GM12892 (cell line): ENCODE measurements at regions not wholly inside any gene's neighbourhood (a gene's known extent, or its start where the extent isn't known, plus 50 kb on each side); places are given as distances from the start of the nearest gene placed in this dataset.

Experiments
- POLR2A ChIP-seq: IDR thresholded peaks from 2 replicates; pipeline ENCODE4 v1.6.1; 2011; ENCODE audit warnings: low read depth, low read length, control low read depth
- POLR2AphosphoS5 ChIP-seq: IDR thresholded peaks from 2 replicates; pipeline ENCODE4 v1.6.1; 2011; ENCODE audit warnings: low read depth, low read length, control low read depth
- TAF1 ChIP-seq: IDR thresholded peaks from 2 replicates; pipeline ENCODE4 v1.6.1; 2011; ENCODE audit warnings: low read depth, mild to moderate bottlenecking, control low read depth, low read length, borderline replicate concordance

DNA sequence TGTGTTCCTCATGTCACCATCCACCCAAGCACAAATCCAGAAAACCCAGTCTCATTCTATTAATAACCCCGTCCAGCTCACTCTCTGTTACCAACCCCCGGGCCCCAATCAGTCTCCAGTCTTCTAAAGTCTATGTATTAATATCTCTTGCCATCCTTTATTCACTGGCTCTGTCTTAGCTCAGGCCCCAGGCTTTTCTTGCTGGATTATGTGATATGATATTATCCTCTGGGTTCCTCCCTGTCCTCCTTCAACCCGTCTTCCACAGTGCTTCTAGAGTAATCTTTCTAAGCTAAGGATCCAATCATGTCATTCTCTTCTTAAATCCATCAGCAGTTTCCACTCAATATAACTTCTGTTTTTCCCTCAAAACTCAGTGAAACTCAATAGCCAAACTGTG, 240.5 kb upstream of the OSR1 start:
- no peak for TF ChIP-seq TAF1
- no peak for TF ChIP-seq POLR2A
- TF ChIP-seq POLR2AphosphoS5 = no peak
